AG09319 (cell line): ENCODE measurements at regions not wholly inside any gene's neighbourhood (a gene's known extent, or its start where the extent isn't known, plus 50 kb on each side); places are given as distances from the start of the nearest gene placed in this dataset.

Experiments used
- DNase-seq: peaks from one replicate; pipeline ENCODE4 v3.0.0-alpha.2; 2010; ENCODE audit warnings: low read depth; ENCODE audit errors: extremely low read depth
- CTCF ChIP-seq: IDR thresholded peaks from 2 replicates; pipeline ENCODE4 v1.5.1; 2011; ENCODE audit warnings: low read depth, mild to moderate bottlenecking, inconsistent platforms, low read length, moderate library complexity

- no peak for DNase-seq
- TF ChIP-seq CTCF, result no peak
These were observed 238.8 kb upstream of the SALL1 start for GRCh38 chr16:51389881-51390280.

- DNase-seq, result no peak
- no peak for TF ChIP-seq CTCF
These were observed 237.5 kb upstream of the SALL1 start for GRCh38 chr16:51388516-51388951.

GRCh38 chr16:51383909-51384308 lies 232.8 kb upstream of the SALL1 start:
- no peak for TF ChIP-seq CTCF
- DNase-seq, result no peak

GRCh38 chr16:51382940-51383339 lies 231.9 kb upstream of the SALL1 start:
- no peak for DNase-seq
- no peak for TF ChIP-seq CTCF

- DNase-seq, result no peak
These were observed 231.1 kb upstream of the SALL1 start for GRCh38 chr16:51382211-51382610.

GRCh38 chr16:51376080-51376479 lies 225.0 kb upstream of the SALL1 start:
- no peak for TF ChIP-seq CTCF
- no peak for DNase-seq

More at GRCh38 chr16:51382211-51382610, 231.1 kb upstream of the SALL1 start:
- no peak for TF ChIP-seq CTCF

- no peak for DNase-seq
- TF ChIP-seq CTCF, result no peak
These were observed 223.7 kb upstream of the SALL1 start for GRCh38 chr16:51374790-51375189.
